ENCODE measurements at regions not wholly inside any gene's neighbourhood (a gene's known extent, or its start where the extent isn't known, plus 50 kb on each side); places are given as distances from the start of the nearest gene placed in this dataset.

- TF ChIP-seq CTCF (IDR thresholded peaks at IDR 0.05; ENCODE audit: extremely low read depth in 1 of 2, insufficient read depth in 1 of 2, low read depth in 1 of 2, low read length in 2 of 2) (no peak), POLR2AphosphoS5 (IDR thresholded peaks at IDR 0.05; ENCODE audit: insufficient read depth, low read depth, low read length) (no peak), MYC (IDR thresholded peaks at IDR 0.05; ENCODE audit: low read depth, low read length) (no peak), POLR2A (IDR thresholded peaks at IDR 0.05; ENCODE audit: low read depth, low read length) (no peak)
Observed at GRCh38 chr4:54547299-54548097, 110.3 kb upstream of the KIT start.
